ENCODE measurements at regions not wholly inside any gene's neighbourhood (a gene's known extent, or its start where the extent isn't known, plus 50 kb on each side); places are given as distances from the start of the nearest gene placed in this dataset.

GRCh38 chr13:34401696-34402095 lies 540.4 kb upstream of the NBEA start:
- TF ChIP-seq CTCF (IDR thresholded peaks at IDR 0.05) (no peak), POLR2A (IDR thresholded peaks at IDR 0.05) (no peak), POLR2AphosphoS5 (IDR thresholded peaks at IDR 0.05) (no peak)

Data from gastroesophageal sphincter (tissue), 3 donors.